OCI-LY7 (cell line): ENCODE measurements at regions not wholly inside any gene's neighbourhood (a gene's known extent, or its start where the extent isn't known, plus 50 kb on each side); places are given as distances from the start of the nearest gene placed in this dataset.

Source experiments
- BruUV-seq: library from RNA; stranded (reverse); fragments of 400-500 nt; replicated peaks from 2 replicates; lab custom pipeline; 2021; lab: Mats Ljungman, UMichigan
- CTCF ChIA-PET: fragments of 300-600 bp; sonication (Branson Sonifier 250); formaldehyde crosslinking; loops from one replicate; lab custom pipeline; 2022; ENCODE audit warnings: antibody characterized with exemption; ENCODE audit not compliant: unreplicated experiment; lab: Charles Lee
- POLR2A ChIA-PET: fragments of 300-600 bp; sonication (Branson Sonifier 250); formaldehyde crosslinking; loops from one replicate; lab custom pipeline; 2022; ENCODE audit warnings: antibody characterized with exemption; lab: Charles Lee
- DNase-seq: peaks from one replicate; pipeline ENCODE4 v3.0.0-alpha.2; 2015; ENCODE audit warnings: low spot score
- H2AFZ ChIP-seq: fragments of 200-600 bp; sonication (generic), shearing (Covaris generic); 2 replicates; pipeline ENCODE4 v1.6.1; 2014; ENCODE audit warnings: mild to moderate bottlenecking, antibody characterized with exemption, low read length, moderate library complexity
- H3K27ac ChIP-seq: fragments of 200-600 bp; sonication (generic); 2 replicates; pipeline ENCODE4 v1.5.1; 2014; ENCODE audit warnings: mixed run types, low read depth, mild to moderate bottlenecking, moderate library complexity, low read length, inconsistent platforms; ENCODE audit not compliant: poor library complexity, severe bottlenecking
- H3K36me3 ChIP-seq: fragments of 200-600 bp; sonication (generic); 2 replicates; pipeline ENCODE4 v1.6.1; 2014; ENCODE audit warnings: mild to moderate bottlenecking, antibody characterized with exemption, low read length, moderate library complexity, mixed read lengths; ENCODE audit not compliant: insufficient read depth
- H3K4me1 ChIP-seq: fragments of 200-600 bp; sonication (generic); 2 replicates; pipeline ENCODE4 v1.5.1; 2014; ENCODE audit warnings: mild to moderate bottlenecking, low read length; ENCODE audit not compliant: insufficient read depth, poor library complexity, severe bottlenecking
- H3K4me2 ChIP-seq: fragments of 200-600 bp; sonication (generic); 2 replicates; pipeline ENCODE4 v1.6.1; 2014; ENCODE audit warnings: mild to moderate bottlenecking, low read length
- H3K4me3 ChIP-seq: fragments of 200-600 bp; sonication (generic); 2 replicates; pipeline ENCODE4 v1.5.1; 2014; ENCODE audit warnings: mild to moderate bottlenecking, low read depth, low read length; ENCODE audit not compliant: poor library complexity, severe bottlenecking
- H3K79me2 ChIP-seq: fragments of 200-600 bp; sonication (generic); 2 replicates; pipeline ENCODE4 v1.6.1; 2016; ENCODE audit warnings: low read depth, mild to moderate bottlenecking, low read length, moderate library complexity, mixed read lengths; ENCODE audit not compliant: insufficient read depth
- H3K9me2 ChIP-seq: fragments of 200-600 bp; sonication (generic); 2 replicates; pipeline ENCODE4 v1.6.1; 2016; ENCODE audit warnings: mild to moderate bottlenecking, low read length, mixed read lengths; ENCODE audit not compliant: insufficient read depth
- H3K9me3 ChIP-seq: fragments of 200-600 bp; sonication (generic); 2 replicates; pipeline ENCODE4 v1.6.1; 2014; ENCODE audit warnings: mild to moderate bottlenecking, mixed run types, low read length, mixed read lengths
- H4K20me1 ChIP-seq: fragments of 200-600 bp; sonication (generic); 2 replicates; pipeline ENCODE4 v1.6.1; 2014; ENCODE audit warnings: mild to moderate bottlenecking, antibody characterized with exemption, low read length, moderate library complexity, mixed read lengths; ENCODE audit not compliant: insufficient read depth
- CTCF ChIP-seq: fragments of 200-600 bp; sonication (generic); conservative IDR thresholded peaks from 2 replicates; pipeline ENCODE4 v1.5.1; 2014; ENCODE audit warnings: mild to moderate bottlenecking, antibody characterized with exemption, low read length, moderate library complexity, mixed read lengths
- EZH2phosphoT487 ChIP-seq: fragments of 200-600 bp; sonication (generic); IDR thresholded peaks from 2 replicates; pipeline ENCODE4 v1.6.1; 2018; ENCODE audit warnings: low read depth, borderline replicate concordance, mild to moderate bottlenecking, mixed run types, antibody characterized with exemption, low read length, moderate library complexity, mixed read lengths
- intact Hi-C: fragments of 100-400 bp; cut with micrococcal nuclease; formaldehyde crosslinking; loops from one replicate; pipeline ENCODE4 v1.10.0; 2022; ENCODE audit not compliant: unreplicated experiment

GRCh38 chr12:25332143-25332542, 81.4 kb upstream of the KRAS start:
- no peak for DNase-seq
- no peak overlapping the region for H3K27ac ChIP-seq
- intact Hi-C loops: no loop called here
- H3K79me2 ChIP-seq: no peaks in the 10 kb centered on the region
- no peaks in the 10 kb centered on the region for H4K20me1 ChIP-seq
- H3K9me2 ChIP-seq: no peaks in the 10 kb centered on the region
- H3K4me3 ChIP-seq: no peak overlapping the region
- ChIA-PET POLR2A (interaction anchor here (1.8 kb wide), 1 partner anchor 8 kb away, joined by 7 read pairs; no protein-coding TSS in a partner anchor), CTCF (no interaction called here)
- H3K4me2 ChIP-seq: no peak overlapping the region
- no TSS peak for BruUV-seq
- peaks cover 12% of the 10 kb centered on the region for H3K4me1 ChIP-seq
- TF ChIP-seq CTCF (no peak), EZH2phosphoT487 (no peak)
- no peak overlapping the region for H2AFZ ChIP-seq
- no peaks in the 10 kb centered on the region for H3K9me3 ChIP-seq
- no peaks in the 10 kb centered on the region for H3K36me3 ChIP-seq

- H3K4me1 ChIP-seq: peaks cover 18% of the 10 kb centered on the region
- no peaks in the 10 kb centered on the region for H3K36me3 ChIP-seq
- no peaks in the 10 kb centered on the region for H4K20me1 ChIP-seq
- ChIA-PET POLR2A (interaction anchor here (1.1 to 1.5 kb wide), 2 partner anchors 8 to 11 kb away, joined by 3 to 7 read pairs; no protein-coding TSS in a partner anchor), CTCF (interaction anchor here (0.6 kb wide), 1 partner anchor 8 kb away, joined by 3 read pairs; no protein-coding TSS in a partner anchor)
- TF ChIP-seq CTCF (no peak), EZH2phosphoT487 (no peak)
- H3K9me3 ChIP-seq: no peaks in the 10 kb centered on the region
- BruUV-seq: no TSS peak
- intact Hi-C loops: no loop called here
- H2AFZ ChIP-seq: peak overlapping the region; percentile 11; the same call in 1 of the 2 replicates
- H3K9me2 ChIP-seq: no peaks in the 10 kb centered on the region
- no peak overlapping the region for H3K4me3 ChIP-seq
- H3K79me2 ChIP-seq: no peaks in the 10 kb centered on the region
- DNase-seq: no peak
- no peak overlapping the region for H3K27ac ChIP-seq
- H3K4me2 ChIP-seq: no peak overlapping the region
Observed at GRCh38 chr12:25328072-25328712, 77.5 kb upstream of the KRAS start.

GRCh38 chr12:25327321-25327720, 76.6 kb upstream of the KRAS start:
- Histone ChIP-seq H3K36me3 (no peaks in the 10 kb centered on the region), H4K20me1 (no peaks in the 10 kb centered on the region), H3K4me2 (no peak overlapping the region), H2AFZ (no peak overlapping the region), H3K4me3 (no peak overlapping the region), H3K4me1 (peaks cover 26% of the 10 kb centered on the region), H3K79me2 (no peaks in the 10 kb centered on the region), H3K9me2 (no peaks in the 10 kb centered on the region), H3K9me3 (no peaks in the 10 kb centered on the region), H3K27ac (no peak overlapping the region)
- POLR2A ChIA-PET: no interaction called here
- CTCF ChIA-PET: no interaction called here
- DNase-seq: no peak
- BruUV-seq: no TSS peak
- TF ChIP-seq EZH2phosphoT487 (no peak), CTCF (no peak)
- intact Hi-C loops: no loop called here
